Activated T-cell treated with anti-CD3 and anti-CD28 coated beads, Interleukin-2, amount 50 U/mL, for 24 hours (primary cell): ENCODE measurements at regions not wholly inside any gene's neighbourhood (a gene's known extent, or its start where the extent isn't known, plus 50 kb on each side); places are given as distances from the start of the nearest gene placed in this dataset.
"Not testable (repeated sequence)": the region's sequence is repeated elsewhere in the genome, so short reads cannot be mapped to it uniquely, and the experiment has no call there.

ENCODE experiments used
- DNase-seq: peaks from one replicate; pipeline ENCODE4 v3.0.0-alpha.2; 2020
- H3K27ac Mint-ChIP-seq: 2 replicates; pipeline ENCODE4 v1.8.0; 2020; ENCODE audit warnings: mild to moderate bottlenecking, mixed read lengths
- H3K27me3 Mint-ChIP-seq: 2 replicates; pipeline ENCODE4 v1.8.0; 2020; ENCODE audit warnings: mixed read lengths
- H3K36me3 Mint-ChIP-seq: 2 replicates; pipeline ENCODE4 v1.8.0; 2020; ENCODE audit warnings: low read depth, mixed read lengths
- H3K4me1 Mint-ChIP-seq: 2 replicates; pipeline ENCODE4 v1.8.0; 2020; ENCODE audit warnings: low read depth, mixed read lengths
- H3K4me3 Mint-ChIP-seq: 2 replicates; pipeline ENCODE4 v1.8.0; 2020; ENCODE audit warnings: mild to moderate bottlenecking, moderate library complexity, mixed read lengths
- H3K9me3 Mint-ChIP-seq: 2 replicates; pipeline ENCODE4 v1.8.0; 2020; ENCODE audit warnings: mixed read lengths

- H3K4me1 Mint-ChIP-seq = no peaks in the 10 kb centered on the region
- H3K27me3 Mint-ChIP-seq = no peaks in the 10 kb centered on the region
- H3K4me3 Mint-ChIP-seq = no peak overlapping the region
- DNase-seq = no peak
- no peak overlapping the region for H3K27ac Mint-ChIP-seq
- peaks cover 5% of the 10 kb centered on the region for H3K9me3 Mint-ChIP-seq
- no peaks in the 10 kb centered on the region for H3K36me3 Mint-ChIP-seq
These were observed 487.2 kb upstream of the NUDT12 start for GRCh38 chr5:104049752-104050151.

- Mint-ChIP-seq H3K9me3 (peaks cover 5% of the 10 kb centered on the region), H3K27ac (no peak overlapping the region), H3K4me3 (no peak overlapping the region), H3K27me3 (no peaks in the 10 kb centered on the region), H3K36me3 (no peaks in the 10 kb centered on the region), H3K4me1 (no peaks in the 10 kb centered on the region)
- DNase-seq = no peak
These were observed 485.6 kb upstream of the NUDT12 start for GRCh38 chr5:104048231-104048630.

DNA sequence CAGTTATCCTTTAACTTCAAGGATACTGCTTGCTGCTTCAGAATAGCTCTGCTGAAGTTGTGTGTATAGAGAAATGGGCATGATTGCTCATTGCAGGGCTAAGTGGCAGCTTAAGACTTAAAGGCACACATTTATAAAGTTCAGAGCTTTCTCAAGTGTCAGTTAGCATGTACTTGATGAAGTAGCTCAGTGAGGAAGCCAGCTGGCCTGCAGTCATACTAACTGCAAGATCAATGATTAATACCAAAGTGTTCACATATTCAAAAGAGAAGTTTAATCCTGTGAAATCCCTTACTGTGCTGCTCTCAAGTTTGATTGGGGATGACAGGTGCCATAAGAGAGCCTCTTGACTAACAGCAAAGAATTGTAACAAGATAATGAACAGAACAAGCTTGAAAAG lies 483.4 kb upstream of the NUDT12 start:
- Mint-ChIP-seq H3K4me1 (no peaks in the 10 kb centered on the region), H3K9me3 (peaks cover 2% of the 10 kb centered on the region), H3K27ac (no peak overlapping the region), H3K36me3 (no peaks in the 10 kb centered on the region), H3K27me3 (no peaks in the 10 kb centered on the region), H3K4me3 (no peak overlapping the region)
- DNase-seq = no peak

DNA sequence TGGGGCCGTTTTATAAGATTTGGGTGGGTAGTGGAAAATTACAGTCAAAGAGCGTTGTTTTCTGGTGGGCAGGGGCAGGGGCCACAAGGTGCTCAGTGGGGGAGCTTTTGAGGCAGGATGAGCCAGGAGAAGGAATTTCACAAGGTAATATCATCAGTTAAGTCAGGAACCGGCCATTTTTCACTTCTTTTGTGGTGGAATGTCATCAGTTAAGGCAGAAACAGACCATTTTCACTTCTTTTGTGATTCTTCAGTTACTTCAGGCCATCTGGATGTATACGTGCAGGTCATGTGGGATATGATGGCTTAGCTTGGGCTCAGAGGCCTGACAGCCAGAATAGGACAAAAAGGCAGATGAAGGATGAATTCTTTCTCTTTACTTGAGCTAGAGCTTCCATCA lies 477.3 kb upstream of the NUDT12 start:
- not testable (repeated sequence) for H3K36me3 Mint-ChIP-seq, DNase-seq, H3K27ac Mint-ChIP-seq, H3K9me3 Mint-ChIP-seq, H3K27me3 Mint-ChIP-seq, H3K4me3 Mint-ChIP-seq, H3K4me1 Mint-ChIP-seq

GRCh38 chr5:104037136-104037535 lies 474.5 kb upstream of the NUDT12 start:
- H3K27ac Mint-ChIP-seq, H3K9me3 Mint-ChIP-seq: not testable (repeated sequence)

DNA sequence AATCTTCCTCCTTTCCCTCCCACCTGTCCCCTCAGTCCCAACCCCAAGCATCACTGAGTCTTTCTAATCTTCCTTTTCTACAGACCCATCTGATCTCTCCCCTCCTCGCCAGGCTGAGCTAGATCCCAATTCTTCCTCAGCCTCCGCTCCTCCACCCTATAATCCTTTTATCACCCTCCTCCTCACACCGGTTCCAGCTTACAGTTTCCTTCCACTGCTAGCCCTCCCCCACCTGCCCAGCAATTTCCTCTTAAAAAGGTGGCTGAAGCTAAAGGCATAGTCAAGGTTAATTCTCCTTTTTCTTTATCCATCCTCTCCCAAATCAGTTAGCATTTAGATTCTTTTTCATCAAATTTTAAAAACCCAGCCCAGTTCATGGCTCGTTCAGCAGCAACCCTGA lies 470.6 kb upstream of the NUDT12 start:
- not testable (repeated sequence) for DNase-seq, H3K36me3 Mint-ChIP-seq, H3K27me3 Mint-ChIP-seq, H3K9me3 Mint-ChIP-seq, H3K4me3 Mint-ChIP-seq, H3K27ac Mint-ChIP-seq, H3K4me1 Mint-ChIP-seq

More at GRCh38 chr5:104037136-104037535, 474.5 kb upstream of the NUDT12 start:
- H3K36me3 Mint-ChIP-seq, H3K4me1 Mint-ChIP-seq, DNase-seq, H3K4me3 Mint-ChIP-seq, H3K27me3 Mint-ChIP-seq: not testable (repeated sequence)

DNA sequence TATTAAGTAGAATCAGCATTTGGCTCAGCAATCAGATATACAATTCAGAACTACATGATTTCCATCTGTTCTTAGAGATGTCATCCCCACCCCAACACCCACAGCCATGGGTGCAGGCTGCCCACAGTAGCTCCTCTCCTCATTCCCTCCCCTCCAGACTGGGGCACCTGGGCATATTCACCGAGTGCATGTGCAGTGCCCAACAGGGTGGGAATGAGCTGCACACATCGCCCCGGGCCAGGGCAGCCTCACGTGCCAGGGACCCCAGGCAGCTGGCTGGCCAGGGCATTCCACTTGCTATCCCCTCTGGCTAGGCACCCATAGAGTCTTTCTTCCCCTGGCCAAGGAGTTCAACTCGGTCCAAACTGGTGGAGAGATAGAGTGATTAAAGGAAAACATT lies 461.9 kb upstream of the NUDT12 start:
- no peak overlapping the region for H3K27ac Mint-ChIP-seq
- DNase-seq = no peak
- no peak overlapping the region for H3K4me3 Mint-ChIP-seq
- no peaks in the 10 kb centered on the region for H3K36me3 Mint-ChIP-seq
- H3K27me3 Mint-ChIP-seq = no peaks in the 10 kb centered on the region
- peaks cover 4% of the 10 kb centered on the region for H3K9me3 Mint-ChIP-seq
- H3K4me1 Mint-ChIP-seq = no peaks in the 10 kb centered on the region

DNA sequence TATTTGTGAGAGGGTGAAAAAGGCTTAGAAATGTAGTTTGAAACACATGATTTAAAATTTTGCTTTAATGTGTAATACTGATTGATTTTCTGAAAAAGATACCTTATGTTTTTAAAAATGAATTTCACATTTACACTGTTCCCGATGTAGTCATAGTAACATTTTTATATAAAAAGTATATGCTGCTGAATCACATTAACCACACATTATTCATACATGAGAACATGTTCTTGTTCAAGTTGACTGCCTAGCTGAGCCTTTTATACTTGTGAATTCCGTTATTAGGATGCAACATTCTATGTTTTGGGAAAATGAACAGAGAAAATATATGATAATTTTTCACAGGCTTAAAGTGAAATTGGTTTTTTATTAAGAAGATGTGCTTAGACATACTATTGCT lies 461.1 kb upstream of the NUDT12 start:
- Mint-ChIP-seq H3K9me3 (peaks cover 4% of the 10 kb centered on the region), H3K4me1 (no peaks in the 10 kb centered on the region), H3K36me3 (no peaks in the 10 kb centered on the region), H3K4me3 (no peak overlapping the region), H3K27me3 (no peaks in the 10 kb centered on the region), H3K27ac (no peak overlapping the region)
- DNase-seq = no peak

DNA sequence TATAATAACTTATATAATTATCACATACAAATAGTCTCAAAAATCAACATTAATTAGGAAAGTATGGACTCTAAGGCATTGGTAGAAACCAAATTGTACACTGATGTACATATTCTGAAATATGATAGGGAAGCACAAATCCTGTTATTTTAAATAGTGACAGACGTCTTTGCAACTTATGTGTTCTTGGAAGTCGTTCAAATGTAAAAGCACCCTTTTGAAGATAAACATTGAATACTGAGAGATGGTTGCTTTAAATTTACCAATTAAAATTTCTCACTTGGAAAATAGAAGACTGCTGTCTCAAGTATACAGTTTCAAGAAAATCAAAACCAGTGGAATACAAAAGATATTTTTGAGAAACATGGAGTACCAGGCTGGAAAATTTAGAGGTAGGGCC lies 457.4 kb upstream of the NUDT12 start:
- no peak overlapping the region for H3K27ac Mint-ChIP-seq
- no peak for DNase-seq
- no peaks in the 10 kb centered on the region for H3K36me3 Mint-ChIP-seq
- no peaks in the 10 kb centered on the region for H3K4me1 Mint-ChIP-seq
- H3K4me3 Mint-ChIP-seq = no peak overlapping the region
- H3K9me3 Mint-ChIP-seq = peaks cover 6% of the 10 kb centered on the region
- no peaks in the 10 kb centered on the region for H3K27me3 Mint-ChIP-seq

- Mint-ChIP-seq H3K9me3 (peaks cover 8% of the 10 kb centered on the region), H3K27me3 (no peaks in the 10 kb centered on the region), H3K27ac (no peak overlapping the region), H3K4me3 (no peak overlapping the region), H3K36me3 (no peaks in the 10 kb centered on the region), H3K4me1 (no peaks in the 10 kb centered on the region)
- DNase-seq = no peak
These were observed 455.7 kb upstream of the NUDT12 start for GRCh38 chr5:104018299-104018698.

DNA sequence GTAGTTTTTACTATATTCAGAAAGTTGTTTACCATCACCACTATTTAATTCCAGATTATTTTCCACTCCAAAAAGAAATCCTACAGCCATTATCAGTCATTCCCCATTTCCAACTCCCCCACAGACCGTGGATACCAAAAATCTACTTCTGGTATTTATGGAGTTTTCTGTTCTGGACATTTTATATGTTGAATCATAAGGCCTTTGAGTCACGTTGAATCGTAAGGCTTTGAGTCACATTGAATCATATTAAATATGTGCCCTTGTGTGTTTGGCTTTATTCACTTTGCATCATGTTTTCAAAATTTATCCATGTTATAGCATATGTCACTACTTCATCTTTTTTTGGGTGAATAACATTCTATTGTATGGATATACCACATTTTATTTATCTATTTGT lies 454.1 kb upstream of the NUDT12 start:
- Mint-ChIP-seq H3K27ac (no peak overlapping the region), H3K27me3 (no peaks in the 10 kb centered on the region), H3K4me1 (no peaks in the 10 kb centered on the region), H3K9me3 (peaks cover 9% of the 10 kb centered on the region), H3K4me3 (no peak overlapping the region), H3K36me3 (no peaks in the 10 kb centered on the region)
- DNase-seq = no peak

DNA sequence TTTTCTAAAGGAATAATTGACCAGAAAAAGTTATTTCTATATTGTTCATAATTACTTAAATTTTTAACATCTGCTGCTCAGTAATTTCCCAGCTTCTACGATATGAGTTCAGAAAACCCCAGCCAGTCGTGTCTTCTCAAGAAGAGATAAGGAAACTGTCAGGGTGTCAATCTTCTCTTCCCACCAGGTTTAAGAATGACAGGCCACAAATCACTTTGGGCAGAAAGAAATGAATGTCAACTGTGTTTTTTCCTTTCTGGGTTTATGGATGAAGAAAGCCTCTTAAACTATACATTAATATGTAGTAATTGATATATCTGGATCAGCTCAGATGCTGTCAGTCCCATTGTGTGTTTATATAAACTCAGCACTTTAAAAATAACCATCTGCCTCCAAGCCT lies 453.2 kb upstream of the NUDT12 start:
- no peak overlapping the region for H3K4me3 Mint-ChIP-seq
- H3K27ac Mint-ChIP-seq = no peak overlapping the region
- no peaks in the 10 kb centered on the region for H3K36me3 Mint-ChIP-seq
- no peak for DNase-seq
- peaks cover 12% of the 10 kb centered on the region for H3K9me3 Mint-ChIP-seq
- H3K27me3 Mint-ChIP-seq = no peaks in the 10 kb centered on the region
- no peaks in the 10 kb centered on the region for H3K4me1 Mint-ChIP-seq

DNA sequence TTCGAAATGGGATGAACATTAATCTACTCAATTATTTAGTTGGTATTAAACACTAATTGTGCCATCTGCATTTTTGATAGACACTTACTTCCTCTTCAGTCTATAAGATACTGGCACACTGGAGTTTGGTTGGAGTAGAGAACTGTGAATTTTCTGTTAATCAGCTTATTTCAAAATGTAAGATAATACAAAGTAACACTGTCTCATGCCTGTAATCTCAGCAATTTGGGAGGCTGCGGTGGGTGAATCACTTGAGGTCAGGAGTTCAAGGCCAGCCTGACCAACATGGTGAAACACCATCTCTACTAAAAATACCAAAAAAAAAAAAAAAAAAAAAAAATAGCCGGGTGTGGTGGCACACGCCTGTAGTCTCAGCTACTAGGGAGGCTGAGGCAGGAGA lies 440.2 kb upstream of the NUDT12 start:
- not testable (repeated sequence) for H3K27ac Mint-ChIP-seq, H3K4me3 Mint-ChIP-seq, H3K4me1 Mint-ChIP-seq, H3K9me3 Mint-ChIP-seq, DNase-seq, H3K27me3 Mint-ChIP-seq, H3K36me3 Mint-ChIP-seq

DNA sequence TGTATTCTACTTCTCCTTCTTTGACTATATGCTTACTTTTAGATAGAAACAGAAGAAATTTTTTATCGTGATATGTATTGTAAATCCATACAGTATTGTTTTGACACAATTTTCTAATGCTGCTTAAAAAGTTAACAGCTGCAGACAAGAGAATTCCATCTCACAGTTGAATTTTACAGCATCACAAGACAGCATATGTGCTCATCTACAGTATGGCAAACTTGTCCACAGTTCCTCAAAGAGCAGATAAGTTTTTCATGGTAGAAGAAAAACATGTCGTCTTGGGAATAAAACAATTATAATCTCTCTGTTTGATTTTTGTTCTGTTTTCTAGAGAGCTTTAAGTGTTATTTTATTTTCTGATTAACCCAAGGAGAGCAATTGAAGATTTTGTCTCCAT lies 438.5 kb upstream of the NUDT12 start:
- H3K9me3 Mint-ChIP-seq = peaks cover 5% of the 10 kb centered on the region
- H3K27me3 Mint-ChIP-seq = no peaks in the 10 kb centered on the region

GRCh38 chr5:103993031-103993430 lies 430.4 kb upstream of the NUDT12 start:
- H3K27me3 Mint-ChIP-seq = no peaks in the 10 kb centered on the region
- peaks cover 2% of the 10 kb centered on the region for H3K9me3 Mint-ChIP-seq
- no peaks in the 10 kb centered on the region for H3K36me3 Mint-ChIP-seq
- no peak for DNase-seq
- H3K4me1 Mint-ChIP-seq = no peaks in the 10 kb centered on the region
- no peak overlapping the region for H3K4me3 Mint-ChIP-seq
- H3K27ac Mint-ChIP-seq = no peak overlapping the region

More for the DNA sequence above, 438.5 kb upstream of the NUDT12 start:
- H3K36me3 Mint-ChIP-seq = no peaks in the 10 kb centered on the region
- no peak overlapping the region for H3K27ac Mint-ChIP-seq
- no peak for DNase-seq
- H3K4me3 Mint-ChIP-seq = no peak overlapping the region
- no peaks in the 10 kb centered on the region for H3K4me1 Mint-ChIP-seq

- no peak for DNase-seq
- no peaks in the 10 kb centered on the region for H3K4me1 Mint-ChIP-seq
- peaks cover 4% of the 10 kb centered on the region for H3K9me3 Mint-ChIP-seq
- no peaks in the 10 kb centered on the region for H3K27me3 Mint-ChIP-seq
- H3K36me3 Mint-ChIP-seq = no peaks in the 10 kb centered on the region
- no peak overlapping the region for H3K4me3 Mint-ChIP-seq
- no peak overlapping the region for H3K27ac Mint-ChIP-seq
These were observed 427.5 kb upstream of the NUDT12 start for GRCh38 chr5:103990064-103990463.
